Caco-2 (cell line): ENCODE measurements at regions not wholly inside any gene's neighbourhood (a gene's known extent, or its start where the extent isn't known, plus 50 kb on each side); places are given as distances from the start of the nearest gene placed in this dataset.

Source experiments
- BruUV-seq: library from RNA; stranded (reverse); fragments of 400-500 nt; replicated peaks from 2 replicates; lab custom pipeline; 2021; lab: Mats Ljungman, UMichigan
- CTCF ChIA-PET: fragments of 300-600 bp; sonication (Branson Sonifier 250); formaldehyde crosslinking; loops from one replicate; lab custom pipeline; 2022; ENCODE audit warnings: antibody characterized with exemption; lab: Charles Lee
- POLR2A ChIA-PET: fragments of 300-600 bp; sonication (Branson Sonifier 250); formaldehyde crosslinking; loops from one replicate; lab custom pipeline; 2022; ENCODE audit warnings: antibody characterized with exemption; lab: Charles Lee
- DNase-seq, 2 experiments: peaks; one replicate each; pipeline versions ENCODE4 v3.0.0 to v3.0.0-alpha.2; 2020 to 2022
- H3K27me3 ChIP-seq: replicated peaks from 2 replicates; pipeline ENCODE4 v1.6.0; 2011; ENCODE audit warnings: low read length; ENCODE audit not compliant: control insufficient read depth, insufficient read depth
- H3K36me3 ChIP-seq: 2 replicates; pipeline ENCODE4 v1.5.1; 2011; ENCODE audit warnings: low read length; ENCODE audit not compliant: control insufficient read depth, insufficient read depth
- H3K4me1 ChIP-seq: fragments of 250-450 bp; sonication (Bioruptor Pico); 2 replicates; pipeline ENCODE4 v1.5.1; 2020; ENCODE audit warnings: mild to moderate bottlenecking
- H3K4me3 ChIP-seq: 2 replicates; pipeline ENCODE4 v1.5.1; 2011; ENCODE audit warnings: low read depth, mild to moderate bottlenecking, control low read depth, low read length
- H3K9me3 ChIP-seq: fragments of 250-450 bp; sonication (Bioruptor Pico); 2 replicates; pipeline ENCODE4 v1.5.1; 2020; ENCODE audit warnings: mild to moderate bottlenecking, moderate library complexity
- H3K27ac Mint-ChIP-seq: one replicate; pipeline ENCODE4 v1.8.0; 2022; ENCODE audit warnings: mixed read lengths; ENCODE audit not compliant: unreplicated experiment
- H3K27me3 Mint-ChIP-seq: one replicate; pipeline ENCODE4 v1.8.0; 2022; ENCODE audit warnings: mixed read lengths; ENCODE audit not compliant: insufficient read depth, unreplicated experiment
- H3K36me3 Mint-ChIP-seq: one replicate; pipeline ENCODE4 v1.8.0; 2022; ENCODE audit warnings: mild to moderate bottlenecking, mixed read lengths; ENCODE audit not compliant: insufficient read depth, unreplicated experiment
- H3K4me1 Mint-ChIP-seq: one replicate; pipeline ENCODE4 v1.8.0; 2022; ENCODE audit warnings: low read depth, mixed read lengths; ENCODE audit not compliant: unreplicated experiment
- H3K4me3 Mint-ChIP-seq: one replicate; pipeline ENCODE4 v1.8.0; 2022; ENCODE audit warnings: mild to moderate bottlenecking, moderate library complexity, mixed read lengths; ENCODE audit not compliant: unreplicated experiment
- H3K9me3 Mint-ChIP-seq: one replicate; pipeline ENCODE4 v1.8.0; 2022; ENCODE audit warnings: mixed read lengths; ENCODE audit not compliant: unreplicated experiment
- CTCF ChIP-seq, 2 experiments: fragments of 200-600 bp in 1 of 2; IDR thresholded peaks; 1 replicate in 1 of 2; 2 replicates in 1 of 2; pipeline versions ENCODE4 v1.5.1 to v1.8.0; 2011 to 2022; ENCODE audit warnings: antibody characterized with exemption in 1 of 2, control low read depth in 1 of 2, inconsistent platforms in 1 of 2, low read depth in 1 of 2, low read length in 1 of 2, mild to moderate bottlenecking in 1 of 2, moderate library complexity in 1 of 2; ENCODE audit not compliant: insufficient read depth in 1 of 2, severe bottlenecking in 1 of 2, unreplicated experiment in 1 of 2
- intact Hi-C: fragments of 100-400 bp; cut with micrococcal nuclease; formaldehyde crosslinking; loops from one replicate; pipeline ENCODE4 v1.10.0; 2022; ENCODE audit not compliant: unreplicated experiment

GRCh38 chr6:97653076-97653475, 370.1 kb upstream of the MMS22L start:
- DNase-seq, result no peak
- Mint-ChIP-seq H3K4me3 (no peak overlapping the region), H3K36me3 (no peaks in the 10 kb centered on the region), H3K27me3 (no peaks in the 10 kb centered on the region), H3K4me1 (no peaks in the 10 kb centered on the region), H3K27ac (no peak overlapping the region), H3K9me3 (no peaks in the 10 kb centered on the region)
- Histone ChIP-seq H3K4me3 (no peak overlapping the region), H3K4me1 (no peaks in the 10 kb centered on the region), H3K27me3 (no peaks in the 10 kb centered on the region), H3K9me3 (no peaks in the 10 kb centered on the region), H3K36me3 (no peaks in the 10 kb centered on the region)
- TF ChIP-seq CTCF (IDR thresholded peaks at IDR 0.05; ENCODE audit: insufficient read depth in 1 of 2, low read depth in 1 of 2, low read length in 1 of 2, severe bottlenecking in 1 of 2, unreplicated experiment in 1 of 2), result no peak
- CTCF ChIA-PET, result interaction anchor here (1.0 kb wide), 1 partner anchor 10 kb away, joined by 4 read pairs; no protein-coding TSS in a partner anchor
- BruUV-seq, result no TSS peak
- POLR2A ChIA-PET, result no interaction called here
- intact Hi-C loops, result no loop called here

- BruUV-seq, result no TSS peak
Observed at GRCh38 chr6:97653517-97653916, 370.5 kb upstream of the MMS22L start.

GRCh38 chr6:97654674-97655073, 371.7 kb upstream of the MMS22L start:
- ChIA-PET POLR2A (no interaction called here), CTCF (no interaction called here)
- intact Hi-C loops, result loop anchor here (1.0 kb wide), 1 partner anchor 157 kb away; no protein-coding TSS in a partner anchor

More at GRCh38 chr6:97653517-97653916, 370.5 kb upstream of the MMS22L start:
- intact Hi-C loops, result no loop called here
- no peaks in the 10 kb centered on the region for H3K27me3 ChIP-seq
- no peaks in the 10 kb centered on the region for H3K4me1 ChIP-seq
- POLR2A ChIA-PET, result no interaction called here
- no peaks in the 10 kb centered on the region for H3K27me3 Mint-ChIP-seq
- no peak for DNase-seq
- no peaks in the 10 kb centered on the region for H3K36me3 Mint-ChIP-seq
- H3K9me3 Mint-ChIP-seq, result no peaks in the 10 kb centered on the region
- no peaks in the 10 kb centered on the region for H3K9me3 ChIP-seq
- H3K4me3 Mint-ChIP-seq, result no peak overlapping the region
- CTCF ChIA-PET, result interaction anchor here (1.0 kb wide), 1 partner anchor 9 kb away, joined by 4 read pairs; no protein-coding TSS in a partner anchor
- no peaks in the 10 kb centered on the region for H3K4me1 Mint-ChIP-seq
- no peak overlapping the region for H3K4me3 ChIP-seq
- H3K36me3 ChIP-seq, result no peaks in the 10 kb centered on the region
- H3K27ac Mint-ChIP-seq, result no peak overlapping the region
- TF ChIP-seq CTCF (IDR thresholded peaks at IDR 0.05; ENCODE audit: insufficient read depth in 1 of 2, low read depth in 1 of 2, low read length in 1 of 2, severe bottlenecking in 1 of 2, unreplicated experiment in 1 of 2), result no peak

More at GRCh38 chr6:97654674-97655073, 371.7 kb upstream of the MMS22L start:
- Histone ChIP-seq H3K36me3 (no peaks in the 10 kb centered on the region), H3K4me1 (no peaks in the 10 kb centered on the region), H3K4me3 (no peak overlapping the region), H3K9me3 (no peaks in the 10 kb centered on the region), H3K27me3 (no peaks in the 10 kb centered on the region)
- no peak for DNase-seq
- no peak overlapping the region for H3K4me3 Mint-ChIP-seq
- no TSS peak for BruUV-seq
- no peaks in the 10 kb centered on the region for H3K36me3 Mint-ChIP-seq
- no peak overlapping the region for H3K27ac Mint-ChIP-seq
- no peaks in the 10 kb centered on the region for H3K9me3 Mint-ChIP-seq
- H3K4me1 Mint-ChIP-seq, result no peaks in the 10 kb centered on the region
- TF ChIP-seq CTCF (IDR thresholded peaks at IDR 0.05; ENCODE audit: insufficient read depth in 1 of 2, low read depth in 1 of 2, low read length in 1 of 2, severe bottlenecking in 1 of 2, unreplicated experiment in 1 of 2), result no peak
- H3K27me3 Mint-ChIP-seq, result no peaks in the 10 kb centered on the region
